ENCODE measurements at regions not wholly inside any gene's neighbourhood (a gene's known extent, or its start where the extent isn't known, plus 50 kb on each side); places are given as distances from the start of the nearest gene placed in this dataset.

DNA sequence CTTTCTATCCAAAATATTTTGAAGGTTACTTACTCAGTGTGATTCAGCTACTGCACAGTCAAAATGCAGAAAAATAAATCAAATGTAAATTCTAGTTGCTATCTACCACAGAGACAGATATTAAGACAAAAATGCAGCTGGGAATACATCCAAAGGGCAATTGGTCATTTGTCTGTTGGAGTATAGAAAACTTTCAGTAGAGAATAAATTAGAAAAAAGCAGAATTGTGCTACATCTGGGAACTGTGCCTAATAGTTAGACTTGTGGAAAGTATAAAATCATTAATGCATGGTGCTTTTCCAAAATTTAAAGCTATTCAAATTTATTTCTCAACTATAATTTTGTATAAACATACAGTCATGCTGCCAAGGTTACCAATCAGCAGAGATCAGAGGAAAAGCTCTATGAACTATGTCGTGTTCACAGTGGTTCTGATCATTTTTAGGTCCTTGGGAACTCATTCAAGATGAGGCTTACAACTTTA, 1635.8 kb downstream of the PCDH9 start:
- TF ChIP-seq, protein P1, sequence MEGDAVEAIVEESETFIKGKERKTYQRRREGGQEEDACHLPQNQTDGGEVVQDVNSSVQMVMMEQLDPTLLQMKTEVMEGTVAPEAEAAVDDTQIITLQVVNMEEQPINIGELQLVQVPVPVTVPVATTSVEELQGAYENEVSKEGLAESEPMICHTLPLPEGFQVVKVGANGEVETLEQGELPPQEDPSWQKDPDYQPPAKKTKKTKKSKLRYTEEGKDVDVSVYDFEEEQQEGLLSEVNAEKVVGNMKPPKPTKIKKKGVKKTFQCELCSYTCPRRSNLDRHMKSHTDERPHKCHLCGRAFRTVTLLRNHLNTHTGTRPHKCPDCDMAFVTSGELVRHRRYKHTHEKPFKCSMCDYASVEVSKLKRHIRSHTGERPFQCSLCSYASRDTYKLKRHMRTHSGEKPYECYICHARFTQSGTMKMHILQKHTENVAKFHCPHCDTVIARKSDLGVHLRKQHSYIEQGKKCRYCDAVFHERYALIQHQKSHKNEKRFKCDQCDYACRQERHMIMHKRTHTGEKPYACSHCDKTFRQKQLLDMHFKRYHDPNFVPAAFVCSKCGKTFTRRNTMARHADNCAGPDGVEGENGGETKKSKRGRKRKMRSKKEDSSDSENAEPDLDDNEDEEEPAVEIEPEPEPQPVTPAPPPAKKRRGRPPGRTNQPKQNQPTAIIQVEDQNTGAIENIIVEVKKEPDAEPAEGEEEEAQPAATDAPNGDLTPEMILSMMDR (IDR thresholded peaks at IDR 0.05; ENCODE audit: insufficient read depth, low read length, poor library complexity, severe bottlenecking), result no peak
- TF ChIP-seq EZH2phosphoT487 (conservative IDR thresholded peaks at IDR 0.05; ENCODE audit: low read length), result no peak

Data from SU-DHL-6 (cell line).